Lower lobe of right lung (tissue), 2 donors: ENCODE measurements at regions not wholly inside any gene's neighbourhood (a gene's known extent, or its start where the extent isn't known, plus 50 kb on each side); places are given as distances from the start of the nearest gene placed in this dataset.

Source experiments
- ATAC-seq, 2 donors: fragments of 200-7000 bp; cut with Tn5 transposase; one replicate each; pipeline ENCODE4 v1.9.1; 2020 to 2022; ENCODE audit warnings: mild to moderate bottlenecking in 2 of 2, moderate library complexity in 2 of 2
- DNase-seq: peaks from one replicate; pipeline ENCODE4 v3.0.0-alpha.2; 2020
- H3K27ac ChIP-seq: fragments of 200-600 bp; one replicate; pipeline ENCODE4 v1.8.0; 2022
- H3K27me3 ChIP-seq: fragments of 200-600 bp; one replicate; pipeline ENCODE4 v1.8.0; 2022; ENCODE audit warnings: low read depth
- H3K36me3 ChIP-seq: fragments of 200-600 bp; one replicate; pipeline ENCODE4 v1.8.0; 2022; ENCODE audit warnings: mild to moderate bottlenecking
- H3K4me1 ChIP-seq: fragments of 200-600 bp; one replicate; pipeline ENCODE4 v1.8.0; 2022
- H3K4me3 ChIP-seq: fragments of 200-600 bp; one replicate; pipeline ENCODE4 v1.8.0; 2022; ENCODE audit warnings: mild to moderate bottlenecking
- H3K9me3 ChIP-seq: fragments of 200-600 bp; one replicate; pipeline ENCODE4 v1.8.0; 2022
- intact Hi-C: fragments of 100-400 bp; cut with DNase I; formaldehyde crosslinking; loops from one replicate; pipeline ENCODE4 v1.11.0; 2022
- TF ChIP-seq, protein P1 (sequence below): fragments of 200-600 bp; IDR thresholded peaks from one replicate; pipeline ENCODE4 v1.8.0; 2022; ENCODE audit warnings: antibody characterized with exemption, mild to moderate bottlenecking
- donor health status: DM: no; HTN: yes; CAD: no; lungs with severe emphysema.

DNA sequence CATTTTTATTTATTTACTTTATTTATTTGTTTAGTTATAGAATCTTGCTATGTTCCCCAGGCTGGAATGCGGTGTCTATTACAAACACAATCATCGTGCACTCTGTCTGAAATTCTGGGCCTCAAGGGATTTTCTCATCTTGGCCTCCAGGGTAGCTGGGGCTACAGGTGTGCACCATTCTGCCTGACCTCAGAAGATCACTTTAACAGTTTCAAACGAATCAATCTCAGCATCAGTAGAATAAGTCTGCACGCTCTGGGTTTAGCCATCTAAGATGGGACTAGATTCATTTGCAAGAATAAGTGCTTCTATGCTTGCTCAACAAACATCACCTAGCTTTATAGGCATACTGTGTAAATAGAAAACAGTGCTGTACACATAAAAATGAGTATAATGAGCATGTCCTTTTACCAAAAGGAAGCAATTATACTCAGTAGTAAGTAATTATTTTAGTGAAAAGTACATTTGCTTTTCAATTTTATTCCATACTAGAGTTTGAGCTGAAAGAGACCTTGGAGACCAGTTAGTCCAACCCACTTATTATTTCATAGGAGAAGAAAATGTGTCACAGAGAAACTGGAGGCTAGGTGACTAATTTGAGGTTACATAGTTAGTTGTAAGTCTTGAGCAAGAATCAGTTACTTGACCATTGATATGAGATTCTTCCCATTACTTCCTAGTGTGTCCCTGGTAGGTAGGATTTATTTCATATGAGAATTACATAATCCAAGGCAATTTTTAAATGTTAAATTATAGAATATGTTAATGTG is 456.5 kb upstream of the LMO3 start:
- intact Hi-C loops = no loop called here
- Histone ChIP-seq H3K4me1 (no peaks in the 10 kb centered on the region), H3K27me3 (no peaks in the 10 kb centered on the region), H3K4me3 (no peak overlapping the region), H3K9me3 (no peaks in the 10 kb centered on the region), H3K36me3 (no peaks in the 10 kb centered on the region), H3K27ac (no peak overlapping the region)
- DNase-seq = no peak
- TF ChIP-seq, protein P1, sequence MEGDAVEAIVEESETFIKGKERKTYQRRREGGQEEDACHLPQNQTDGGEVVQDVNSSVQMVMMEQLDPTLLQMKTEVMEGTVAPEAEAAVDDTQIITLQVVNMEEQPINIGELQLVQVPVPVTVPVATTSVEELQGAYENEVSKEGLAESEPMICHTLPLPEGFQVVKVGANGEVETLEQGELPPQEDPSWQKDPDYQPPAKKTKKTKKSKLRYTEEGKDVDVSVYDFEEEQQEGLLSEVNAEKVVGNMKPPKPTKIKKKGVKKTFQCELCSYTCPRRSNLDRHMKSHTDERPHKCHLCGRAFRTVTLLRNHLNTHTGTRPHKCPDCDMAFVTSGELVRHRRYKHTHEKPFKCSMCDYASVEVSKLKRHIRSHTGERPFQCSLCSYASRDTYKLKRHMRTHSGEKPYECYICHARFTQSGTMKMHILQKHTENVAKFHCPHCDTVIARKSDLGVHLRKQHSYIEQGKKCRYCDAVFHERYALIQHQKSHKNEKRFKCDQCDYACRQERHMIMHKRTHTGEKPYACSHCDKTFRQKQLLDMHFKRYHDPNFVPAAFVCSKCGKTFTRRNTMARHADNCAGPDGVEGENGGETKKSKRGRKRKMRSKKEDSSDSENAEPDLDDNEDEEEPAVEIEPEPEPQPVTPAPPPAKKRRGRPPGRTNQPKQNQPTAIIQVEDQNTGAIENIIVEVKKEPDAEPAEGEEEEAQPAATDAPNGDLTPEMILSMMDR = no peak
- no peak for ATAC-seq

GRCh38 chr12:17060260-17060659 is 454.3 kb upstream of the LMO3 start:
- H3K27ac ChIP-seq = no peak overlapping the region
- H3K4me3 ChIP-seq = no peak overlapping the region
- H3K36me3 ChIP-seq = no peaks in the 10 kb centered on the region
- TF ChIP-seq, protein P1 = no peak
- H3K4me1 ChIP-seq = no peaks in the 10 kb centered on the region
- intact Hi-C loops = no loop called here
- no peak for ATAC-seq
- no peaks in the 10 kb centered on the region for H3K9me3 ChIP-seq
- DNase-seq = no peak
- no peaks in the 10 kb centered on the region for H3K27me3 ChIP-seq

DNA sequence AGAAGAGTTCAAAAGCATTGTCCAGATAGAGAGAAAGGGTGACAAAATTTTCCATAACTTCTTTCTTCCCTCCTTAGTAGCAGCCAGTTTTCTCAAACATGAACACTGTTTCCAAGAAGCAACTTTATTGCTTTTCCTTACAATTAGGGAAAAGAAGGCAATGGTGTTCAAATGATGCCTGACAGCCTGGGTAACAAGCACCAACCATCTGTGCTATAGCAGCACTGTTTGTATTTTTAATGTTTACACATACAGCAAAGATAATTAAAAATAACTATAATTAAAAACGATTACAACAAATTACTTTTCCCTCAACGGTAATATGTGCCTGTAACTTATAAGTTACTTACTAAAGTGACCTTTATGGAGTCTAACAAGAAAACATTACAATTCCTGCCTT is 450.6 kb upstream of the LMO3 start:
- TF ChIP-seq, protein P1 = no peak
- Histone ChIP-seq H3K9me3 (no peaks in the 10 kb centered on the region), H3K27me3 (no peaks in the 10 kb centered on the region), H3K4me1 (no peaks in the 10 kb centered on the region), H3K4me3 (no peak overlapping the region), H3K36me3 (no peaks in the 10 kb centered on the region), H3K27ac (no peak overlapping the region)
- intact Hi-C loops = no loop called here
- ATAC-seq = no peak
- no peak for DNase-seq

GRCh38 chr12:17038923-17039322 is 433.0 kb upstream of the LMO3 start:
- Histone ChIP-seq H3K27me3 (no peaks in the 10 kb centered on the region), H3K4me1 (no peaks in the 10 kb centered on the region), H3K9me3 (no peaks in the 10 kb centered on the region), H3K36me3 (no peaks in the 10 kb centered on the region), H3K27ac (no peak overlapping the region), H3K4me3 (no peak overlapping the region)
- intact Hi-C loops = no loop called here
- DNase-seq (no peak), ATAC-seq (no peak)
- TF ChIP-seq, protein P1 = no peak

GRCh38 chr12:17035372-17035771 is 429.4 kb upstream of the LMO3 start:
- Histone ChIP-seq H3K4me3 (no peak overlapping the region), H3K27ac (no peak overlapping the region), H3K4me1 (no peaks in the 10 kb centered on the region), H3K9me3 (no peaks in the 10 kb centered on the region), H3K36me3 (no peaks in the 10 kb centered on the region), H3K27me3 (no peaks in the 10 kb centered on the region)
- DNase-seq = no peak
- TF ChIP-seq, protein P1 = no peak
- no peak for ATAC-seq
- intact Hi-C loops = no loop called here
